GM10266 (cell line): ENCODE measurements at regions not wholly inside any gene's neighbourhood (a gene's known extent, or its start where the extent isn't known, plus 50 kb on each side); places are given as distances from the start of the nearest gene placed in this dataset.

ENCODE experiments used
- DNase-seq: peaks from one replicate; pipeline ENCODE4 v3.0.0; 2012; ENCODE audit errors: extremely low spot score
- CTCF ChIP-seq: IDR thresholded peaks from 2 replicates; pipeline ENCODE4 v1.5.1; 2012; ENCODE audit warnings: mild to moderate bottlenecking, low read depth; ENCODE audit not compliant: control insufficient read depth, insufficient read depth; ENCODE audit errors: missing control alignments

- no peak for DNase-seq
- TF ChIP-seq CTCF, result no peak
Observed at GRCh38 chr21:15219039-15219438, 154.2 kb upstream of the NRIP1 start.

- TF ChIP-seq CTCF, result no peak
- no peak for DNase-seq
Observed at GRCh38 chr21:15219894-15220293, 155.1 kb upstream of the NRIP1 start.

GRCh38 chr21:15221799-15222386, 157.1 kb upstream of the NRIP1 start:
- no peak for DNase-seq
- TF ChIP-seq CTCF, result no peak

- TF ChIP-seq CTCF, result no peak
- DNase-seq, result no peak
Observed at GRCh38 chr21:15222707-15223106, 157.9 kb upstream of the NRIP1 start.

GRCh38 chr21:15224346-15225086, 159.7 kb upstream of the NRIP1 start:
- TF ChIP-seq CTCF, result no peak
- DNase-seq, result no peak

GRCh38 chr21:15227919-15228318, 163.1 kb upstream of the NRIP1 start:
- no peak for TF ChIP-seq CTCF
- DNase-seq, result no peak

GRCh38 chr21:15229390-15229789, 164.6 kb upstream of the NRIP1 start:
- no peak for DNase-seq
- TF ChIP-seq CTCF, result no peak
